22Rv1 (cell line): ENCODE measurements at regions not wholly inside any gene's neighbourhood (a gene's known extent, or its start where the extent isn't known, plus 50 kb on each side); places are given as distances from the start of the nearest gene placed in this dataset.

Experiments used
- H3K27ac ChIP-seq: fragments of 450-650 bp; 2 replicates; pipeline ENCODE4 v1.5.1; 2017
- CTCF ChIP-seq: fragments of 450-650 bp; IDR thresholded peaks from 2 replicates; pipeline ENCODE4 v1.5.1; 2017; ENCODE audit warnings: mild to moderate bottlenecking
- ZFX ChIP-seq: fragments of 450-650 bp; IDR thresholded peaks from 2 replicates; pipeline ENCODE4 v1.6.1; 2017; ENCODE audit warnings: antibody characterized with exemption, borderline replicate concordance

DNA sequence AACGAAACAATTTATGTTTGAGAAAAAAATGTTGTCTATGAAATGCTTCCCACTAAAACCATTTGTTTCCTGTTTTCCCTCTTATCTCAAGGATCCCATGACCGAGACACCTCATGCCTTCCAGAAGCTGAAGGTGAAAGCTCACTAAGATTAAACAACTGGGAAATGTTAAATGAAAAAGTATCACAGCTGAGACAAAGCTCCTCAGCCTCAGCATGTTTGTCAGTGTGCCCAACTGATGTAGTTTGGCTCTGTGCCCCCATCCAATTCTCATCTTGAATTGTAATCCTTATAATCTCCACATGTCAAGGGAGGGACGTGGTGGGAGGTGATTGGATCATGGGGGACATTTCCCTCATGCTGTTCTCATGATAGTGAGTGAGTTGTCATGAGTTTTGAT, 327.3 kb downstream of the HTR7 start:
- TF ChIP-seq ZFX (no peak), CTCF (no peak)
- H3K27ac ChIP-seq: no peak overlapping the region

GRCh38 chr10:90557385-90557784, 300.5 kb downstream of the HTR7 start:
- TF ChIP-seq CTCF (no peak), ZFX (no peak)
- no peak overlapping the region for H3K27ac ChIP-seq

DNA sequence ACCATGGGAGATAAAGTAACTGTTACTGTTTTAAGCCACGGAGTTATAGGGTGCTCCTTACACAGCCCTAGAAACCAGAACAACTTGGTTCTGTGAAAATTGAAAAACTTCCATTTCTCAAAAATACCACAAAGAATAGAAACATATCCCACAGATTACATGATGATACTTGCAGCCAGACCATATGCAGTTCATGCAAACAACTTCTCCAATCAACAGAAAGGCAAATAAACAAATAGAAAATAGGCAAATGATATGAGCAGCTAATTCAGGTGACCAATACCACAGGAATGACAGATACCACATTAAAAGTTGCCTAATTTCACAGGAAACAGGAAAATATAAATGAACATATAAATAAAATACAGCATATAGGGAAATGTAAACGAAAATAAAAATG, 297.5 kb downstream of the HTR7 start:
- H3K27ac ChIP-seq: no peak overlapping the region
- TF ChIP-seq ZFX (no peak), CTCF (no peak)

- H3K27ac ChIP-seq: no peak overlapping the region
- TF ChIP-seq ZFX (no peak), CTCF (no peak)
Observed at GRCh38 chr10:90561666-90562065, 296.2 kb downstream of the HTR7 start.

- no peak for TF ChIP-seq ZFX
- no peak for TF ChIP-seq CTCF
- H3K27ac ChIP-seq: no peak overlapping the region
Observed at GRCh38 chr10:90571481-90572258, 286.2 kb downstream of the HTR7 start.

DNA sequence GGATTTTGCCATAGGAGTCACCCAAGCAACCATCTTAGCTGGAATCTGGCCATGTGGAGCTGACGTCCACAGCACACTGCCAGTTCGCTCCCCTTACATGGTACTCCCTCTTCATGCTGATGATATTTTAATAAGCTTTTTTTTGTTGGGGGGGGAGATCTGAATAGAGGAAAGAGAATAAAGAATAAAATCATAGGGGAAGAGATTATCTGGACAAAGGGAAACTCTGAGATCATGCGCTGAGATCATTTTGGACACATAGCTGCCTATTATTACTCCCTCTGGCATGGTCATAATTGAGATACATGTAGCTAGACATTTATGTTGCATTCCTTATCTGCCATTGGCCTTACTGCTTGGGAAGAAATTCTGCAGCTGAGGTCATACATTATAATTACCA, 282.7 kb downstream of the HTR7 start:
- no peak overlapping the region for H3K27ac ChIP-seq
- TF ChIP-seq ZFX (no peak), CTCF (no peak)

DNA sequence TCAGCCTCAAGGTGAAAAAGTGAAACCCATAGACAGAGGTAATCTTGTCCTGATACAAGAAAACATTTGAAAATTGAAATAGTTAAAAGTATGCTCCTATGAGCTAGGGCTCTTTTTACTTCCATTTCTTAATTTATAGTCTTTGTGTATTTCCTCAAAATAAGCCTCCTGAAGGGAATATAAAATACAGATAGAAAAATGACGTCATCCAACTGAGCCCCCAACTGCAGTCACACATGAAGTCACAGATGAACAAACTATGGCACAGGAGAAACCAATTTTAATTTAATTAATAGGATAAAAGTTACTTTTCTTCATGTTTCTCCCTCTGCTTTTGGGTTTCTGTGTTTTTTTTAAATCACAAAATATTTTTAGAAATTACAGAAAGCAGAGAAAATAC, 280.3 kb downstream of the HTR7 start:
- TF ChIP-seq CTCF (no peak), ZFX (no peak)
- H3K27ac ChIP-seq: no peak overlapping the region
